Stomach (tissue), 4 donors: ENCODE measurements at regions not wholly inside any gene's neighbourhood (a gene's known extent, or its start where the extent isn't known, plus 50 kb on each side); places are given as distances from the start of the nearest gene placed in this dataset.

Experiments used
- CTCF ChIP-seq, 7 experiments: fragments of 450-650 bp in 4 of 7; fragments of 200-600 bp in 3 of 7; sonication (generic) in 3 of 7; IDR thresholded peaks; one replicate each; pipeline ENCODE4 v1.5.1; 2016 to 2019; ENCODE audit warnings: antibody characterized with exemption in 7 of 7, control low read depth in 2 of 7, mild to moderate bottlenecking in 1 of 7
- EP300 ChIP-seq: sonication (generic); formaldehyde crosslinking; IDR thresholded peaks from one replicate; pipeline ENCODE4 v1.6.1; 2017; ENCODE audit warnings: antibody characterized with exemption
- POLR2A ChIP-seq, 4 donors: fragments of 450-650 bp; IDR thresholded peaks; one replicate each; pipeline ENCODE4 v1.6.1; 2016; ENCODE audit warnings: antibody characterized with exemption in 4 of 4, control low read depth in 2 of 4, mild to moderate bottlenecking in 1 of 4, moderate library complexity in 1 of 4

- TF ChIP-seq EP300 (no peak), CTCF (IDR thresholded peaks at IDR 0.05) (no peak), POLR2A (IDR thresholded peaks at IDR 0.05) (no peak)
Measured at GRCh38 chr2:62567669-62568068, 61.7 kb upstream of the TMEM17 start.
